ENCODE measurements at regions not wholly inside any gene's neighbourhood (a gene's known extent, or its start where the extent isn't known, plus 50 kb on each side); places are given as distances from the start of the nearest gene placed in this dataset.

DNA sequence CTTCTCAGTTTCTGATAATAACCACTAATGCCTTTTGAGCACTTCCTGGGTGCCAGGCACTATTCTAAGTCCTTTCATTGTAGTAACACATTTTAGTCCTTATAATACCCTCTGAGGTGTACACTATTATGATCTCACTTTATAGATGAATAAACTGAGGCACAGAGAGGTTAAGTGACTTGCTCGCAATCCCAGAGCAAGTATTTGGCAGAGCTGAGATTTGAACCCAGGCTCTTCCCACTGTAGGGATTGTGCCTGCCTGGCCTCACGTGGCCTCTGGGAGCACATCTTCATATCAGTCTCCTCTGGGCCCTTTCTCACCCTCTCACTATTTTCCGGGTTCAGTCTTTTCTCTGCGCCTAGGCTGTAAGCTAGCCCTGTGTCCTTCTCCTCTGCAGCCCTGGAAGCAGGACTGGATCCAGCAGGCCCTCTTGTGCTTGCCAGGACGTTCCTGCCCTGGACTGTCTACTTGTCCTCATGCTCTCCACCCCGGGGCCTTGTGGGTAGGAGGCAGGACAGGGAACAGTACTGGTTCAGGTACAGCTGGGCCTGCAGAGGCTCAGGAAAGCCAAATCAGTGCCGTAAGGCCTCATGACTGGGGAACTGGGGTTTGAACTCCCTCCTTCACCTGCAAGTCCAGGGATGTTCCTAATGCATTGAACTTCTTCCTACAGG lies 139.6 kb downstream of the VEGFA start (continued):
- 0 out of 4 replicates have a peak, but pooled peaks of 1 of the 2 experiments have one; percentile 27 for TF ChIP-seq ZNF318 (IDR thresholded peaks at IDR 0.05; ENCODE audit: borderline replicate concordance in 1 of 2, low read depth in 1 of 2)
- TF ChIP-seq TSC22D4 (tag; IDR thresholded peaks at IDR 0.05) = no peak
- TF ChIP-seq MTA3 (IDR thresholded peaks at IDR 0.05; ENCODE audit: borderline replicate concordance) = peak; percentile 52; the same call in 1 of the 2 replicates
- 0 out of 4 replicates have a peak, but pooled peaks of 1 of the 2 experiments have one; percentile 12 for TF ChIP-seq TEAD1 (CRISPR knock-in tag; IDR thresholded peaks at IDR 0.05)
- TF ChIP-seq ZSCAN32 (CRISPR knock-in tag; IDR thresholded peaks at IDR 0.05) = peak; percentile 42; the same call in 1 of the 2 replicates
- no peak for TF ChIP-seq BDP1 (IDR thresholded peaks at IDR 0.05; ENCODE audit: insufficient read depth, insufficient read length)
- 0 out of 2 replicates have a peak, but pooled peaks have one; percentile 53 for TF ChIP-seq ZNF696 (CRISPR knock-in tag; conservative IDR thresholded peaks at IDR 0.05)
- peak; percentile 68 for TF ChIP-seq RBFOX2 (IDR thresholded peaks at IDR 0.05; ENCODE audit: low read depth, low read length)
- no peak for TF ChIP-seq ZBTB40 (IDR thresholded peaks at IDR 0.05)
- no peak for TF ChIP-seq ZBTB40 (CRISPR knock-in tag; IDR thresholded peaks at IDR 0.05)

Measured in K562 (cell line).